HCT116 (cell line): ENCODE measurements at regions not wholly inside any gene's neighbourhood (a gene's known extent, or its start where the extent isn't known, plus 50 kb on each side); places are given as distances from the start of the nearest gene placed in this dataset.

ENCODE experiments used
- ATF3 ChIP-seq: IDR thresholded peaks from 2 replicates; pipeline ENCODE4 v1.6.1; 2012
- TCF7L2 ChIP-seq: IDR thresholded peaks from 2 replicates; pipeline ENCODE4 v1.7.0; 2011; ENCODE audit warnings: borderline replicate concordance, inconsistent platforms; ENCODE audit not compliant: insufficient read depth, insufficient read length; ENCODE audit errors: extremely low read depth

- TF ChIP-seq ATF3, result no peak
- no peak for TF ChIP-seq TCF7L2
These were observed 50.2 kb upstream of the DTNA start (continued) for GRCh38 chr18:34659579-34660517.
